Keratinocyte (primary cell): ENCODE measurements at regions not wholly inside any gene's neighbourhood (a gene's known extent, or its start where the extent isn't known, plus 50 kb on each side); places are given as distances from the start of the nearest gene placed in this dataset.

Experiments used
- DNase-seq: peaks from one replicate; pipeline ENCODE4 v3.0.0-alpha.2; 2011; ENCODE audit warnings: low read depth, missing footprints, low spot score
- FAIRE-seq: peaks from 2 replicates; lab custom pipeline; 2011; peaks lifted over from hg19 to GRCh38; lab: Jason Lieb, UNC
- H2AFZ ChIP-seq: 2 replicates; pipeline ENCODE4 v1.6.0; 2012; ENCODE audit warnings: low read length, control low read depth, inconsistent platforms; ENCODE audit not compliant: control insufficient read depth
- H3K27ac ChIP-seq: 2 replicates; pipeline ENCODE4 v1.5.1; 2011; ENCODE audit warnings: low read length; ENCODE audit not compliant: control insufficient read depth, insufficient read depth
- H3K27me3 ChIP-seq: 3 replicates; pipeline ENCODE4 v1.6.0; 2011; ENCODE audit warnings: low read length; ENCODE audit not compliant: control insufficient read depth, insufficient read depth; ENCODE audit errors: extremely low read depth
- H3K36me3 ChIP-seq, 2 experiments: 2 replicates in 1 of 2; 3 replicates in 1 of 2; pipeline ENCODE4 v1.5.1; 2011; ENCODE audit warnings: low read length in 2 of 2, mild to moderate bottlenecking in 1 of 2; ENCODE audit not compliant: control insufficient read depth in 2 of 2, insufficient read depth in 2 of 2; ENCODE audit errors: extremely low read depth in 1 of 2
- H3K4me1 ChIP-seq: 3 replicates; pipeline ENCODE4 v1.5.1; 2011; ENCODE audit warnings: low read length; ENCODE audit not compliant: control insufficient read depth, insufficient read depth; ENCODE audit errors: extremely low read depth
- H3K4me2 ChIP-seq: 3 replicates; pipeline ENCODE4 v1.6.0; 2011; ENCODE audit warnings: low read depth, low read length; ENCODE audit not compliant: control insufficient read depth, insufficient read depth; ENCODE audit errors: extremely low read depth
- H3K4me3 ChIP-seq, 3 experiments: fragments of 200-600 bp in 1 of 3; sonication (generic) in 1 of 3; 2 replicates in 2 of 3; 3 replicates in 1 of 3; pipeline ENCODE4 v1.5.1; 2011 to 2016; ENCODE audit warnings: low read length in 3 of 3, mild to moderate bottlenecking in 3 of 3, control low read depth in 2 of 3, inconsistent platforms in 1 of 3, low read depth in 1 of 3, mixed read lengths in 1 of 3, mixed run types in 1 of 3, moderate library complexity in 1 of 3; ENCODE audit not compliant: control insufficient read depth in 2 of 3, insufficient read depth in 2 of 3; ENCODE audit errors: extremely low read depth in 1 of 3
- H3K79me2 ChIP-seq: 2 replicates; pipeline ENCODE4 v1.6.0; 2012; ENCODE audit warnings: low read length; ENCODE audit not compliant: control insufficient read depth, insufficient read depth
- H3K9ac ChIP-seq: 3 replicates; pipeline ENCODE4 v1.6.0; 2011; ENCODE audit warnings: low read length; ENCODE audit not compliant: control insufficient read depth, insufficient read depth; ENCODE audit errors: extremely low read depth
- H3K9me1 ChIP-seq: 3 replicates; pipeline ENCODE4 v1.6.0; 2011; ENCODE audit warnings: low read length; ENCODE audit not compliant: control insufficient read depth, insufficient read depth; ENCODE audit errors: extremely low read depth
- H3K9me3 ChIP-seq: 2 replicates; pipeline ENCODE4 v1.5.1; 2012; ENCODE audit warnings: low read depth, low read length; ENCODE audit not compliant: control insufficient read depth
- H4K20me1 ChIP-seq: 3 replicates; pipeline ENCODE4 v1.6.0; 2011; ENCODE audit warnings: low read length; ENCODE audit not compliant: control insufficient read depth, insufficient read depth; ENCODE audit errors: extremely low read depth
- CTCF ChIP-seq, 3 experiments: IDR thresholded peaks in 1 of 3; conservative IDR thresholded peaks in 1 of 3; optimal IDR thresholded peaks in 1 of 3; 2 replicates in 2 of 3; 3 replicates in 1 of 3; pipeline versions ENCODE3 to v1.5.1; 2011; ENCODE audit warnings: low read length in 3 of 3, mild to moderate bottlenecking in 3 of 3, moderate library complexity in 2 of 3, control low read depth in 1 of 3, inconsistent platforms in 1 of 3; ENCODE audit not compliant: insufficient read depth in 2 of 3; ENCODE audit errors: extremely low read depth in 1 of 3
- EZH2 ChIP-seq: IDR thresholded peaks from one replicate; pipeline ENCODE4 v1.6.1; 2012; ENCODE audit warnings: inconsistent platforms, mild to moderate bottlenecking, low read length, moderate library complexity
- dilution Hi-C: fragments of 300-500 bp; cut with MboI; formaldehyde crosslinking; loops from one replicate; pipeline ENCODE4 v1.7.0; 2020; ENCODE audit warnings: low sequenced_read_pairs; ENCODE audit not compliant: extremely low pct_ligation_motif_present

DNA sequence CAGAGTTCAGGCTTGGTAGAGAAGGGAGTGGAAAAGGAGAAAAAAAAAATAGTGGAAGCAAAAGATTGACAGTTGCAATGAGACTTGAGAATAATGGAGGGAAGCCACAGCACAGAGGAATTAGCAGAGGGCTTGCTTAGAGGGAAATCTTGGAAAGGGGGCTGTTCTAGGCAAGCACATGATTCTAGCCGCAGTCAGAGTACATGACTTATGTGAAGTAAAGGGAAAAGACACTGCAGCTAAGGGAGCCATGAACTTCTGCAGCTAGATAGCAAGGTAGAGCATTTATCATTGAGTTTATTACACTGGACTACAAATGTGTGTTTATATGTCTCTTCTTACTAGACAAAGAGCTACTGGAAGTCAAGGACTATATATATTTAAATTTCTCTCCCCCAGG is 144.0 kb upstream of the OPCML start:
- H3K27me3 ChIP-seq, result no peaks in the 10 kb centered on the region
- H3K79me2 ChIP-seq, result no peaks in the 10 kb centered on the region
- DNase-seq (no peak), FAIRE-seq (no peak)
- no peaks in the 10 kb centered on the region for H3K36me3 ChIP-seq
- H4K20me1 ChIP-seq, result no peaks in the 10 kb centered on the region
- dilution Hi-C loops, result no loop called here
- H3K4me3 ChIP-seq, result no peak overlapping the region
- no peaks in the 10 kb centered on the region for H3K4me1 ChIP-seq
- H3K9ac ChIP-seq, result no peak overlapping the region
- no peaks in the 10 kb centered on the region for H3K9me3 ChIP-seq
- H3K4me2 ChIP-seq, result no peak overlapping the region
- no peak overlapping the region for H2AFZ ChIP-seq
- no peaks in the 10 kb centered on the region for H3K9me1 ChIP-seq
- TF ChIP-seq EZH2, result no peak
- TF ChIP-seq CTCF (optimal IDR thresholded peaks at IDR 0.05 in 1 of 3, IDR thresholded peaks at IDR 0.05 in 1 of 3, conservative IDR thresholded peaks at IDR 0.05 in 1 of 3; ENCODE audit: extremely low read depth in 1 of 3, insufficient read depth in 2 of 3, low read length in 3 of 3), result no peak
- no peak overlapping the region for H3K27ac ChIP-seq

DNA sequence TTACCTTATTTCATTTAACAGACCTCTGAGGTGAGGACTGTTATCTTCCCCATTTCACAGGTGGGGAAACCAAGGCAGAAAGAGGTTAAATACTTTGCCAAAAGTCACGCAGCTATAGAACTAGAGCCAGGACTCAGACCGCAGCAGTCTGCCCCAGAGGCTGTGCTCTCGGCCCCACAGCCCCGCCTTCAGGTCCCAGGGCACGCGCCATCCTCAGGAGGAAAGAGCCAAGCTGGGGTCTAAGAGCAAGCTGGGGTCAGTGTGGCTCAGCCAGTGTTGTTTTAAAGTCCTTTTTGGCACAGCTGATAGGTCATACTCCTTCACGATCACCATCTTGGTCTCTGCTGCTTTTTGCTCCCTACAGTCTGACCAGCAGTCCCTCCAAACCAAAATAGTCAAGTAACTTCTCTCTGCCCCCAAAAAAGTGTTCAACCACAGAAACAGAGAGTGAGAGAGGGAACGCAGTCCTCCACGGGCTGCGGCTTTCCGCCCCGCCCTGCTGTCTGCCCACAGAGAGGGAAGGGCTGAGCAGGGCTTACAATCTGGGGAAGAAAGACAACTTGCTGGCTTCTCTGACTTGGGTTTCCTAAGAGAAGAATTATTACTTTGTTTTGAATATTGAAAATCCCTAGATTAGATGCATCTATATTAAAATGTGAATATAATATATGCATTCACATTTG is 137.2 kb upstream of the OPCML start:
- H3K27ac ChIP-seq, result no peak overlapping the region
- no peak overlapping the region for H3K4me2 ChIP-seq
- DNase-seq (no peak), FAIRE-seq (no peak)
- no peak overlapping the region for H2AFZ ChIP-seq
- H4K20me1 ChIP-seq, result no peaks in the 10 kb centered on the region
- dilution Hi-C loops, result no loop called here
- no peak overlapping the region for H3K4me3 ChIP-seq
- H3K79me2 ChIP-seq, result no peaks in the 10 kb centered on the region
- H3K9me3 ChIP-seq, result no peaks in the 10 kb centered on the region
- TF ChIP-seq EZH2, result no peak
- no peak for TF ChIP-seq CTCF (optimal IDR thresholded peaks at IDR 0.05 in 1 of 3, IDR thresholded peaks at IDR 0.05 in 1 of 3, conservative IDR thresholded peaks at IDR 0.05 in 1 of 3; ENCODE audit: extremely low read depth in 1 of 3, insufficient read depth in 2 of 3, low read length in 3 of 3)
- no peak overlapping the region for H3K9ac ChIP-seq
- H3K27me3 ChIP-seq, result no peaks in the 10 kb centered on the region
- no peaks in the 10 kb centered on the region for H3K4me1 ChIP-seq
- H3K36me3 ChIP-seq, result no peaks in the 10 kb centered on the region
- H3K9me1 ChIP-seq, result no peaks in the 10 kb centered on the region
